ENCODE measurements at regions not wholly inside any gene's neighbourhood (a gene's known extent, or its start where the extent isn't known, plus 50 kb on each side); places are given as distances from the start of the nearest gene placed in this dataset.

DNA sequence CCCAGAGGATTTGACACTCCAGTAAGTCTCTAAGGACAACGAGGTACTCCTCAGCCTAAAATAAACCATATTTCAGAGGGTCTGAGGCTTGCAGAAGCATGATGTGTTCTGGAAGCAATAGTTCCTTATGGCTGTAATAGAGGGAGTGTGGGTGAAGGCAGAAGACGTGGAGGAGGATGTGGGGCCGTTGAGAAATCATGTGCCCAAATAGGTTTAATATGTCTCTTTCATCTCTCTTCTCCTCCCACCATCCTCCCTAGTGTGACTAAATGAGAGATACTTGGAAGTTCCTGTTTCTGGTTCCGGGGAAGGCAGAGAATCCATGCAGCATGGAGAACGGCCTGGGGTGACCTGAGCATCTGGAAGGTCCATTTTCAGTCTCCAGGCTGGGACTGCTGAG is 174.0 kb upstream of the RSPO3 start:
- DNase-seq: no peak
- no peak overlapping the region for H3K27ac ChIP-seq (ENCODE audit: insufficient read length, low read depth, low read length)
- H3K23me2 ChIP-seq (ENCODE audit: insufficient read length, low read depth, low read length, poor library complexity, severe bottlenecking): no peaks in the 10 kb centered on the region
- no peaks in the 10 kb centered on the region for H3K4me1 ChIP-seq (ENCODE audit: insufficient read depth, low read length)
- no peak overlapping the region for H2BK12ac ChIP-seq (ENCODE audit: insufficient read length, low read depth, low read length)
- no peaks in the 10 kb centered on the region for H3K9me3 Mint-ChIP-seq
- no peak overlapping the region for H3T11ph ChIP-seq (ENCODE audit: low read length)
- no peak overlapping the region for H2BK15ac ChIP-seq (ENCODE audit: low read depth, low read length)
- H3K4me1 Mint-ChIP-seq: no peaks in the 10 kb centered on the region
- H3K27me3 ChIP-seq (ENCODE audit: insufficient read depth, low read length): no peaks in the 10 kb centered on the region
- no peak overlapping the region for H3K4me3 Mint-ChIP-seq
- no peaks in the 10 kb centered on the region for H3K79me1 ChIP-seq (ENCODE audit: insufficient read depth, low read depth, low read length, poor library complexity, severe bottlenecking)
- no peak overlapping the region for H3K4me2 ChIP-seq (ENCODE audit: insufficient read depth, insufficient read length, low read length)
- no peaks in the 10 kb centered on the region for H3K36me3 Mint-ChIP-seq (ENCODE audit: insufficient read depth in 1 of 3, low read depth in 3 of 3)
- H2BK20ac ChIP-seq (ENCODE audit: low read depth, low read length, poor library complexity, severe bottlenecking): no peak overlapping the region
- H3K27ac Mint-ChIP-seq: no peak overlapping the region
- no peak overlapping the region for H4K5ac ChIP-seq (ENCODE audit: insufficient read length, low read depth, low read length)
- no peak overlapping the region for H3K4ac ChIP-seq (ENCODE audit: low read depth, low read length)
- no peaks in the 10 kb centered on the region for H3K9me3 ChIP-seq (ENCODE audit: control insufficient read depth, low read depth, low read length)
- TF ChIP-seq, protein P1, sequence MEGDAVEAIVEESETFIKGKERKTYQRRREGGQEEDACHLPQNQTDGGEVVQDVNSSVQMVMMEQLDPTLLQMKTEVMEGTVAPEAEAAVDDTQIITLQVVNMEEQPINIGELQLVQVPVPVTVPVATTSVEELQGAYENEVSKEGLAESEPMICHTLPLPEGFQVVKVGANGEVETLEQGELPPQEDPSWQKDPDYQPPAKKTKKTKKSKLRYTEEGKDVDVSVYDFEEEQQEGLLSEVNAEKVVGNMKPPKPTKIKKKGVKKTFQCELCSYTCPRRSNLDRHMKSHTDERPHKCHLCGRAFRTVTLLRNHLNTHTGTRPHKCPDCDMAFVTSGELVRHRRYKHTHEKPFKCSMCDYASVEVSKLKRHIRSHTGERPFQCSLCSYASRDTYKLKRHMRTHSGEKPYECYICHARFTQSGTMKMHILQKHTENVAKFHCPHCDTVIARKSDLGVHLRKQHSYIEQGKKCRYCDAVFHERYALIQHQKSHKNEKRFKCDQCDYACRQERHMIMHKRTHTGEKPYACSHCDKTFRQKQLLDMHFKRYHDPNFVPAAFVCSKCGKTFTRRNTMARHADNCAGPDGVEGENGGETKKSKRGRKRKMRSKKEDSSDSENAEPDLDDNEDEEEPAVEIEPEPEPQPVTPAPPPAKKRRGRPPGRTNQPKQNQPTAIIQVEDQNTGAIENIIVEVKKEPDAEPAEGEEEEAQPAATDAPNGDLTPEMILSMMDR (conservative IDR thresholded peaks at IDR 0.05): no peak
- H2BK120ac ChIP-seq (ENCODE audit: low read depth, low read length, poor library complexity, severe bottlenecking): no peak overlapping the region
- no peaks in the 10 kb centered on the region; the same call in none of the 2 replicates for H3K27me3 Mint-ChIP-seq (ENCODE audit: low read depth)
- no peak overlapping the region for H3K14ac ChIP-seq (ENCODE audit: insufficient read depth, low read length)
- no peak overlapping the region for H4K8ac ChIP-seq (replicated peaks; ENCODE audit: insufficient read length, low read depth, low read length)
- no peak overlapping the region for H4K91ac ChIP-seq (ENCODE audit: insufficient read length, low read depth, low read length)
- no peak overlapping the region for H3K18ac ChIP-seq (ENCODE audit: insufficient read length, low read depth, low read length)
- H3K79me2 ChIP-seq (ENCODE audit: insufficient read depth, low read length): no peaks in the 10 kb centered on the region
- no peaks in the 10 kb centered on the region for H4K20me1 ChIP-seq (ENCODE audit: control insufficient read depth, insufficient read depth, insufficient read length)
- no peak overlapping the region for H2AK5ac ChIP-seq (ENCODE audit: insufficient read length, low read length)
- H3K23ac ChIP-seq (ENCODE audit: insufficient read length, low read depth, low read length): no peak overlapping the region
- H3K56ac ChIP-seq (ENCODE audit: insufficient read length, low read depth, low read length): no peak overlapping the region
- H2BK5ac ChIP-seq (ENCODE audit: insufficient read length, low read length): no peak overlapping the region
- no peak overlapping the region for H3K9ac ChIP-seq (ENCODE audit: extremely low read depth, insufficient read length, low read length)
- no peak overlapping the region for H2AFZ ChIP-seq (ENCODE audit: low read length)
- no CpG with 5 or more reads among the region's 5 CpGs for WGBS (ENCODE audit: extremely low coverage, insufficient read length, low lambda C conversion rate)

Measured in H9 (cell line).